ENCODE measurements at regions not wholly inside any gene's neighbourhood (a gene's known extent, or its start where the extent isn't known, plus 50 kb on each side); places are given as distances from the start of the nearest gene placed in this dataset.

DNA sequence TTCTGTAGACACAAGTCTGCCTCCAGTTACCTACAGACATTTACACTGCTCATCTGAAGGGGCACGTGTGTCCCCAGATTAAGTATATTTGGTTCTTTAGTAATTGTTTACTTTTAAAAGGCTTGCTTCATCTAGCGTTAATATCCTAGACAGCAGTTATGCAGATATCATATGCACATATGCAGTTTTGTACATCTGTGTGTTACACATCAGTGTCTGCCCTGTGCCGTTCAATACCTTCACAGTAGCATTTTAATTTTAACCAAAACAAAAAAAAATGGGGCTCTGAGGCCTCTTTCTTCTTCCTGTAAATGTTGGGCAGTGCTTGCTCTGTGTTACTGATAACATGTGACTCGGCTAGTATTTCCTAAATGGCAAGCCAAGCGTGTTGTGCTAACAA, 331.4 kb upstream of the MGMT start:
- TF ChIP-seq, protein P1, sequence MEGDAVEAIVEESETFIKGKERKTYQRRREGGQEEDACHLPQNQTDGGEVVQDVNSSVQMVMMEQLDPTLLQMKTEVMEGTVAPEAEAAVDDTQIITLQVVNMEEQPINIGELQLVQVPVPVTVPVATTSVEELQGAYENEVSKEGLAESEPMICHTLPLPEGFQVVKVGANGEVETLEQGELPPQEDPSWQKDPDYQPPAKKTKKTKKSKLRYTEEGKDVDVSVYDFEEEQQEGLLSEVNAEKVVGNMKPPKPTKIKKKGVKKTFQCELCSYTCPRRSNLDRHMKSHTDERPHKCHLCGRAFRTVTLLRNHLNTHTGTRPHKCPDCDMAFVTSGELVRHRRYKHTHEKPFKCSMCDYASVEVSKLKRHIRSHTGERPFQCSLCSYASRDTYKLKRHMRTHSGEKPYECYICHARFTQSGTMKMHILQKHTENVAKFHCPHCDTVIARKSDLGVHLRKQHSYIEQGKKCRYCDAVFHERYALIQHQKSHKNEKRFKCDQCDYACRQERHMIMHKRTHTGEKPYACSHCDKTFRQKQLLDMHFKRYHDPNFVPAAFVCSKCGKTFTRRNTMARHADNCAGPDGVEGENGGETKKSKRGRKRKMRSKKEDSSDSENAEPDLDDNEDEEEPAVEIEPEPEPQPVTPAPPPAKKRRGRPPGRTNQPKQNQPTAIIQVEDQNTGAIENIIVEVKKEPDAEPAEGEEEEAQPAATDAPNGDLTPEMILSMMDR (IDR thresholded peaks at IDR 0.05; ENCODE audit: low read depth, low read length), result no peak
- TF ChIP-seq EZH2phosphoT487 (IDR thresholded peaks at IDR 0.05; ENCODE audit: low read depth), result no peak

All from OCI-LY3 (cell line).